ENCODE measurements at regions not wholly inside any gene's neighbourhood (a gene's known extent, or its start where the extent isn't known, plus 50 kb on each side); places are given as distances from the start of the nearest gene placed in this dataset.
"Not testable (repeated sequence)": the region's sequence is repeated elsewhere in the genome, so short reads cannot be mapped to it uniquely, and the experiment has no call there.

GRCh38 chr13:97520061-97520460, 86.1 kb downstream of the RAP2A start:
- no peak for DNase-seq

GRCh38 chr13:97520866-97521265, 86.9 kb downstream of the RAP2A start:
- DNase-seq, result no peak

GRCh38 chr13:97521726-97522125, 87.8 kb downstream of the RAP2A start:
- DNase-seq, result no peak

- no peak for DNase-seq
Observed at GRCh38 chr13:97522243-97522642, 88.3 kb downstream of the RAP2A start.

- DNase-seq, result no peak
Observed at GRCh38 chr13:97526556-97526955, 92.6 kb downstream of the RAP2A start.

- DNase-seq, result no peak
Observed at GRCh38 chr13:97528518-97528917, 94.5 kb downstream of the RAP2A start.

- DNase-seq, result no peak
Observed at GRCh38 chr13:97534540-97534939, 100.6 kb downstream of the RAP2A start.

- DNase-seq, result no peak
Observed at GRCh38 chr13:97535614-97536013, 101.6 kb downstream of the RAP2A start.

- no peak for DNase-seq
Observed at GRCh38 chr13:97537110-97537509, 103.1 kb downstream of the RAP2A start.

GRCh38 chr13:97538203-97538602, 104.2 kb downstream of the RAP2A start:
- no peak for DNase-seq

GRCh38 chr13:97539651-97540610, 106.0 kb downstream of the RAP2A start:
- DNase-seq, result no peak

- peak; percentile 24 for DNase-seq
Observed at GRCh38 chr13:97540696-97541095, 106.7 kb downstream of the RAP2A start.

- DNase-seq, result no peak
Observed at GRCh38 chr13:97542102-97542685, 108.2 kb downstream of the RAP2A start.

GRCh38 chr13:97544031-97544765, 110.2 kb downstream of the RAP2A start:
- DNase-seq, result no peak

- not testable (repeated sequence) for DNase-seq
Observed at GRCh38 chr13:97544971-97545499, 111.1 kb downstream of the RAP2A start.

GRCh38 chr13:97548138-97548537, 114.2 kb downstream of the RAP2A start:
- no peak for DNase-seq

- no peak for DNase-seq
Observed at GRCh38 chr13:97548711-97549110, 114.7 kb downstream of the RAP2A start.

- DNase-seq, result no peak
Observed at GRCh38 chr13:97549201-97549600, 115.2 kb downstream of the RAP2A start.

- no peak for DNase-seq
Observed at GRCh38 chr13:97554496-97554895, 120.5 kb downstream of the RAP2A start.

- DNase-seq, result no peak
Observed at GRCh38 chr13:97555034-97555433, 121.1 kb downstream of the RAP2A start.

- no peak for DNase-seq
Observed at GRCh38 chr13:97559030-97559429, 125.1 kb downstream of the RAP2A start.

GRCh38 chr13:97559981-97560380, 126.0 kb downstream of the RAP2A start:
- no peak for DNase-seq

GRCh38 chr13:97561182-97561581, 127.2 kb downstream of the RAP2A start:
- DNase-seq, result no peak

Measured in NCI-H1105 treated with DMSO at 0.1 percent for 48 hours (cell line).